HAP-1 (cell line): ENCODE measurements at regions not wholly inside any gene's neighbourhood (a gene's known extent, or its start where the extent isn't known, plus 50 kb on each side); places are given as distances from the start of the nearest gene placed in this dataset.

Experiments used
- DNase-seq, 2 experiments: peaks; one replicate each; pipeline ENCODE4 v3.0.0-alpha.2; 2016 to 2020; ENCODE audit warnings: low spot score in 2 of 2
- H3K27me3 ChIP-seq: fragments of 250-450 bp; sonication (Bioruptor Pico); 2 replicates; pipeline ENCODE4 v1.5.1; 2020; ENCODE audit warnings: low read depth, mild to moderate bottlenecking, moderate library complexity
- H3K36me3 ChIP-seq: fragments of 250-450 bp; sonication (Bioruptor Pico); replicated peaks from 2 replicates; pipeline ENCODE4 v1.5.1; 2020; ENCODE audit warnings: mild to moderate bottlenecking
- H3K4me1 ChIP-seq: fragments of 250-450 bp; sonication (Bioruptor Pico); 2 replicates; pipeline ENCODE4 v1.5.1; 2020; ENCODE audit warnings: mild to moderate bottlenecking
- H3K4me3 ChIP-seq: fragments of 250-450 bp; sonication (Bioruptor Pico); 2 replicates; pipeline ENCODE4 v1.5.1; 2020; ENCODE audit warnings: mild to moderate bottlenecking, moderate library complexity
- H3K9me3 ChIP-seq: fragments of 250-450 bp; sonication (Bioruptor Pico); 2 replicates; pipeline ENCODE4 v1.5.1; 2020; ENCODE audit warnings: mild to moderate bottlenecking, moderate library complexity
- in situ Hi-C: fragments of 300-500 bp; cut with MboI; formaldehyde crosslinking; loops from 3 replicates; pipeline ENCODE4 v1.14.3; 2020; ENCODE audit warnings: low sequenced_read_pairs, inconsistent platforms, mixed read lengths

DNA sequence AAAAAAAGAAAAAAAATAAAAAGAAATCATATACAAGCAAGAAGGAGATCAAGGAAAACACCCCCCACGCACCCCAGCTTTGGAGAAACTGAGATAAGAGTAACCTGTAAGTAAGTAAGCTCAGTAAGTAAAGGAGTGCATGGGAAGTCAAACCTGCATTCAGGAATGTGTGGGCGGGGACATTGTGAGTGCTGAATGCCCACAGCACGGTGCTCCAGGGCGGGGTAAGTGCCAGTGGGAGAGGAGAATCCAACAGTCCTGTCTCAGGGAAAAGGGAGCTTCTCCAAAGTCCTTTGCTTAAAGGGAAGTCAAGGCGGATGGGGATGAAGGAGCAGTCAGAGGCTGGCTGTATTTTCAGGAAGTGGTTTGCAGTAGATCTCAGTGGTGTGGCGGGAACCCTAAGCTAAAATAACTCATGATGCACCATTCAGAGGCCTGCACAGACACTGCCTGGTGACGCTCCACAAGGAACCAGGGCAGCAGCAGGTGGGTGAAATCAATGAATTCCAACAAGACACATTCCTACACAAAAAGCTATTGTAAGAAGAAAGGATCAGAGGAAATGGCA lies 368.0 kb downstream of the QKI start:
- DNase-seq, result no peak
- in situ Hi-C loops, result no loop called here
- Histone ChIP-seq H3K9me3 (no peaks in the 10 kb centered on the region), H3K36me3 (no peaks in the 10 kb centered on the region), H3K4me1 (no peaks in the 10 kb centered on the region), H3K4me3 (no peak overlapping the region), H3K27me3 (no peaks in the 10 kb centered on the region)

- in situ Hi-C loops, result no loop called here
- no peaks in the 10 kb centered on the region for H3K27me3 ChIP-seq
- no peak for DNase-seq
- H3K4me1 ChIP-seq, result no peaks in the 10 kb centered on the region
- H3K36me3 ChIP-seq, result no peaks in the 10 kb centered on the region
- no peak overlapping the region for H3K4me3 ChIP-seq
- no peaks in the 10 kb centered on the region for H3K9me3 ChIP-seq
Measured at GRCh38 chr6:163780994-163781393, 366.5 kb downstream of the QKI start.

- no peaks in the 10 kb centered on the region for H3K27me3 ChIP-seq
- H3K4me1 ChIP-seq, result no peaks in the 10 kb centered on the region
- H3K36me3 ChIP-seq, result no peaks in the 10 kb centered on the region
- in situ Hi-C loops, result no loop called here
- no peaks in the 10 kb centered on the region for H3K9me3 ChIP-seq
- no peak for DNase-seq
- H3K4me3 ChIP-seq, result no peak overlapping the region
Measured at GRCh38 chr6:163779727-163780284, 365.3 kb downstream of the QKI start.

GRCh38 chr6:163777716-163778115 lies 363.2 kb downstream of the QKI start:
- H3K4me3 ChIP-seq, result no peak overlapping the region
- no peak for DNase-seq
- in situ Hi-C loops, result no loop called here
- H3K9me3 ChIP-seq, result no peaks in the 10 kb centered on the region
- no peaks in the 10 kb centered on the region for H3K36me3 ChIP-seq
- no peaks in the 10 kb centered on the region for H3K27me3 ChIP-seq
- no peaks in the 10 kb centered on the region for H3K4me1 ChIP-seq

DNA sequence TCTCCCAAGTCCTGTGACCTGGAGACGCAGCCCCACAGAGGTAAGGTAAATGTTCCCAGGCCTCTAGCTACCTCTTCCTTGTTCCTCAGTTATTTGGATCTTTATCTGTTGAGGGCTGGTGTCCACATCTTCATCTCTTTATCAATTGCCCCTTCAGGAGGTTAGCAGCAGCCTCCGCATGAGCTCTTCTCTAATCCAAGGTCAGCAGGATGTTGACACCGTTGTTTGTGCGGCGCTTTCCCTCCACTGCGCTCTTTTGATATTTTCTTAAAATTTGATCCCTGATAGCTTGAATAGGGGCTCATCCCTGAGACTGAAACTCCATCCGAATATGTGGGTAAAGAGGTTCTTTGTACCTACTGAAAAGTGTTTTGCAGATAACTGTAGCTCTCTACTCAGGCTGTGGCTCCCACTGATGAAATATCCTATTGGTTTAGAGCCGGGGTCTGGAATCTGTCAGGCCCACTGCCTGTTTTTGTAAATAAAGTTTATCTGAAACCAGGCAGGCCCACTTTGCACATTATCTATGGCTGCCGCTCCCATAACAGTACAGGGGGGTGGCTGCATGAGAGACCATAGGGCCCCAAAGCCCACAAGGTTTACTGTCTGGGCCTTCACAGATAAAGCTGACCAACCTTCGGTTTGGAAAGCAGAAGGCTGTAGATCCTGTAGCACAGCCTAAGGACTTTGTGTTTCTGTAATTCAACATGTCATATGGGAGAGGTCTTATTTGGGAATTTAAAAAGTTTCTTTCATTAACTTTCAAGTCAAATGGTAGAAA lies 362.6 kb downstream of the QKI start:
- Histone ChIP-seq H3K36me3 (no peaks in the 10 kb centered on the region), H3K27me3 (no peaks in the 10 kb centered on the region), H3K9me3 (no peaks in the 10 kb centered on the region), H3K4me1 (no peaks in the 10 kb centered on the region), H3K4me3 (no peak overlapping the region)
- in situ Hi-C loops, result no loop called here
- no peak for DNase-seq

DNA sequence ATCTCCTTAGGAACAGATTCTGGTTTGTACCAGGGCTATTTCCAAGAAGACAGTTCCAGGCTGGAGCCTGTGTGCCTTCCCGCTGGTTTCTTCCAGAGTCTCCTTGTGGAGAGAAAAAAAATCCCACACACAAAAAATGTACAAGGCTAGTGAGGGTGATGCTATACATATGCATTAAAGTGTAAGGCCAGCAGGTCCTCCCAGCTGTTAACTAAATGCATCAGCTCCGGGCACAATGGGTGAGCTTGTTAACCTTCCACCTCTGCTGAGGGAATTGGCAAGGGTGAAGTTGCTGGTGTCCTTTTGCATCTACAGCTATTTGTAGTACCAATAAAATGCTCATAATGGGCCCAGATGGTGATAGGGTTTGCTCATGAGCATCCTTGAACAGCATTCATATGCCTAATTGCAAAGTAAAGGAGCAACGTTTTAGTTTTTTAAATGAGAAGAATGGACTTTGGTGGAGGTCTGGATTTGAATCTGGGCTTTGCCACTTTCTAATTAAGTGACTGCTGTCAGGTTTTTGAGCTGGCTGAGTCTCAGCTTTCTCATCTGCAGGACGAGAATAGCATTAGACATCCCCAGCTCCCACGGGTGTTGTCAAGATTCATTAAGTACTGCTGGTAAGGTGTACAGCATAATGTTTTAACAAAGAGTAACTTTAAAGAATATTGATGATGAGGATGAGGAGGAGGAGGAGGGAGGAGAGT lies 361.8 kb downstream of the QKI start:
- Histone ChIP-seq H3K9me3 (no peaks in the 10 kb centered on the region), H3K36me3 (no peaks in the 10 kb centered on the region), H3K27me3 (no peaks in the 10 kb centered on the region), H3K4me1 (no peaks in the 10 kb centered on the region), H3K4me3 (no peak overlapping the region)
- DNase-seq, result no peak
- in situ Hi-C loops, result no loop called here

DNA sequence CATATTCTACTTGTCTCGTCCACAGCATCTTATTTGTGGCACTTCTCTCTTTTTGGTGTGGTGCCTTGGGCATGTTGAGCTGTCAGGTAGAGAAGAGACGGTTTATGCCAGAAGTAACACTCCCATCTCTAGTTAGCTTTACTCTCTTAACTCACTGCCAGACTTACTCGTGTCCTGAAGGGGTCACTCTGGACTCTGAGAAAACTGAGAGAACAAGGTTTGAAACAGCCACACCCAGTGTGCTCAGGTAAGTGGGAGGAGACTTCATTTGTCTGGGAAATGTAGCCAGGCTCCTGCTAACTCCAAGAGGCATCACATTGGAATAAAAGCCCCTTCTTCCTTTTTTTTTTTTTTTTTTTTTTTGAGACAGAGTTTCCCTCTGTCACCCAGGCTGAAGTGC lies 360.8 kb downstream of the QKI start:
- in situ Hi-C loops, result no loop called here
- no peak for DNase-seq
- Histone ChIP-seq H3K4me3 (no peak overlapping the region), H3K27me3 (no peaks in the 10 kb centered on the region), H3K9me3 (no peaks in the 10 kb centered on the region), H3K4me1 (no peaks in the 10 kb centered on the region), H3K36me3 (no peaks in the 10 kb centered on the region)

DNA sequence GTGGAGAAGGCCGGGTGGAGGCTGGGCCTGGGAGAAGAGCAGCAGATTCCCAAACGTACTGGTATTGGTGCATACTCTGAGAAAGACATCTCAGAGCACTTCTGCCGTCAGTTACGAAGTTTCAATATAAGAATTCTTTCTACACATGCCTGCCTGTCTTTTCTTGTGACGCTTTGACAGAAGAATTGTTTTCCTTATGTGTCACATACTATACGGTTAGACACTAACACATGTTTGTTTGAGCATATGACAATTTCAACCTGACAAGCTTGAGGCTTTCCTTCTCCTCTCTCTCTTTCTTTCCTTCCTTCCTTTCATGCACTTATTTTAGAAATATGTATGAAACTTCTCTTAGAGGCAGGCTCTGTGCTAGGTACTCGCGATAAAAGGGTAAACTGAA lies 360.0 kb downstream of the QKI start:
- H3K9me3 ChIP-seq, result no peaks in the 10 kb centered on the region
- in situ Hi-C loops, result no loop called here

GRCh38 chr6:163773646-163774045 lies 359.1 kb downstream of the QKI start:
- no peaks in the 10 kb centered on the region for H3K36me3 ChIP-seq
- in situ Hi-C loops, result no loop called here
- H3K9me3 ChIP-seq, result no peaks in the 10 kb centered on the region
- H3K27me3 ChIP-seq, result no peaks in the 10 kb centered on the region
- H3K4me3 ChIP-seq, result no peak overlapping the region
- no peak for DNase-seq
- no peaks in the 10 kb centered on the region for H3K4me1 ChIP-seq

More for the DNA sequence above, 360.0 kb downstream of the QKI start:
- DNase-seq, result no peak
- Histone ChIP-seq H3K36me3 (no peaks in the 10 kb centered on the region), H3K4me1 (no peaks in the 10 kb centered on the region), H3K27me3 (no peaks in the 10 kb centered on the region), H3K4me3 (no peak overlapping the region)

GRCh38 chr6:163772701-163773100 lies 358.2 kb downstream of the QKI start:
- no peaks in the 10 kb centered on the region for H3K4me1 ChIP-seq
- H3K9me3 ChIP-seq, result no peaks in the 10 kb centered on the region
- no peaks in the 10 kb centered on the region for H3K27me3 ChIP-seq
- no peaks in the 10 kb centered on the region for H3K36me3 ChIP-seq
- no peak overlapping the region for H3K4me3 ChIP-seq
- no peak for DNase-seq
- in situ Hi-C loops, result no loop called here

GRCh38 chr6:163771180-163771579 lies 356.7 kb downstream of the QKI start:
- Histone ChIP-seq H3K4me1 (no peaks in the 10 kb centered on the region), H3K9me3 (no peaks in the 10 kb centered on the region), H3K27me3 (no peaks in the 10 kb centered on the region), H3K4me3 (no peak overlapping the region), H3K36me3 (no peaks in the 10 kb centered on the region)
- DNase-seq, result no peak
- in situ Hi-C loops, result no loop called here

- no peaks in the 10 kb centered on the region for H3K27me3 ChIP-seq
- H3K4me1 ChIP-seq, result peaks cover 16% of the 10 kb centered on the region
- in situ Hi-C loops, result no loop called here
Measured at GRCh38 chr6:163768905-163769304, 354.4 kb downstream of the QKI start.

GRCh38 chr6:163766936-163767335 lies 352.4 kb downstream of the QKI start:
- DNase-seq, result no peak
- in situ Hi-C loops, result no loop called here
- H3K4me1 ChIP-seq, result peaks cover 16% of the 10 kb centered on the region
- no peaks in the 10 kb centered on the region for H3K27me3 ChIP-seq
- H3K36me3 ChIP-seq, result no peaks in the 10 kb centered on the region
- H3K4me3 ChIP-seq, result no peak overlapping the region
- H3K9me3 ChIP-seq, result no peaks in the 10 kb centered on the region

More at GRCh38 chr6:163768905-163769304, 354.4 kb downstream of the QKI start:
- Histone ChIP-seq H3K9me3 (no peaks in the 10 kb centered on the region), H3K4me3 (no peak overlapping the region), H3K36me3 (no peaks in the 10 kb centered on the region)
- DNase-seq, result no peak

GRCh38 chr6:163765335-163765734 lies 350.8 kb downstream of the QKI start:
- in situ Hi-C loops, result no loop called here
- no peaks in the 10 kb centered on the region for H3K9me3 ChIP-seq
- peak; percentile 58 to 84 for DNase-seq
- H3K36me3 ChIP-seq, result no peaks in the 10 kb centered on the region
- H3K4me3 ChIP-seq, result no peak overlapping the region
- no peaks in the 10 kb centered on the region for H3K27me3 ChIP-seq
- H3K4me1 ChIP-seq, result peaks cover 16% of the 10 kb centered on the region
